Iris pigment epithelial cell (primary cell): ENCODE measurements at regions not wholly inside any gene's neighbourhood (a gene's known extent, or its start where the extent isn't known, plus 50 kb on each side); places are given as distances from the start of the nearest gene placed in this dataset.

Experiments used
- DNase-seq: peaks from one replicate; pipeline ENCODE4 v3.0.0-alpha.2; 2011; ENCODE audit warnings: low read depth

DNA sequence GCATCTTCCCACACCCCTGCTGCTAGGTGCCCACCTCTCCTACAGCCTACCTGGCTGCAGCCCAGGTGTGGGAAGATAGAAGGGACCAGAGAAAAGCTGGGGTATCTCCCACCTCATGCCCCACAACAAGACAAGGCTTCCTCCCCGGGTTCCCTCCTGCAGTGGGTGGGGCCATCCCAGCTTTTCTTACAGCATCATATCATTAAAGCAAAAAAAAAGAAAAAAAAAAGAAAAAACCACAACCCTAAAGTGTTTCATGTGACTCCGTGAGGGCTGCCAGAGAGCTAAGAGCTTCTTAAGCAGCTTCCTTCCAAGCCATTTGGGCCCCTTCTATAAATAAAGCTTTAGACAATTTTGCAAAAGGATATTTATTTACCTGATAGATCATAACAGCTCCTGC is 455.4 kb upstream of the TSHZ3 start:
- DNase-seq, result no peak

DNA sequence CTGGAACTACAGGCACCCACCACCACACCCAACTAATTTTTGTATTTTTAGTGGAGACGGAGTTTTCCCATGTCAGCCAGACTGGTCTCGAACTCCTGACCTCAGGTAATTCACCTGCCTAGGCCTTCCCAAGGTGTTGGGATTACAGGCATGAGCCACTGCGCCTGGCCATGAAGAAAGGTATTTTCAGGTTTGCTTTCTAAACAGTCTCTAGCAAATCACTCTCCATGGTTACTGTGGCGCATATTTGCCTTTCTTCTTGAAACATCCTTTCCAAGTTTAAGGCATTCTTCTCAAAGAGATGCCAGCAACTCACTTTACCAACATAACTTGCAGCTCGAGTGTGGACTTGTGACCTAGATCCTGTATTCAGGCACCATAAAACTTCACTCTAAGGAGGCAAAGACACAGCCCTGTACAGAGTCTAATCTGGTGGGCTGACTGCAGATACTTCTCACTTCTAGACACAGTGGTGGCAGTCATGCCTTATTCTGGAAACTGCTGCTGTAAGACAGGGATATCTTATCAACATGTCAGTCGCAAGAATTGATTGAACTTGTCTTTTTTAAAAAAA is 461.4 kb upstream of the TSHZ3 start:
- DNase-seq, result no peak

DNA sequence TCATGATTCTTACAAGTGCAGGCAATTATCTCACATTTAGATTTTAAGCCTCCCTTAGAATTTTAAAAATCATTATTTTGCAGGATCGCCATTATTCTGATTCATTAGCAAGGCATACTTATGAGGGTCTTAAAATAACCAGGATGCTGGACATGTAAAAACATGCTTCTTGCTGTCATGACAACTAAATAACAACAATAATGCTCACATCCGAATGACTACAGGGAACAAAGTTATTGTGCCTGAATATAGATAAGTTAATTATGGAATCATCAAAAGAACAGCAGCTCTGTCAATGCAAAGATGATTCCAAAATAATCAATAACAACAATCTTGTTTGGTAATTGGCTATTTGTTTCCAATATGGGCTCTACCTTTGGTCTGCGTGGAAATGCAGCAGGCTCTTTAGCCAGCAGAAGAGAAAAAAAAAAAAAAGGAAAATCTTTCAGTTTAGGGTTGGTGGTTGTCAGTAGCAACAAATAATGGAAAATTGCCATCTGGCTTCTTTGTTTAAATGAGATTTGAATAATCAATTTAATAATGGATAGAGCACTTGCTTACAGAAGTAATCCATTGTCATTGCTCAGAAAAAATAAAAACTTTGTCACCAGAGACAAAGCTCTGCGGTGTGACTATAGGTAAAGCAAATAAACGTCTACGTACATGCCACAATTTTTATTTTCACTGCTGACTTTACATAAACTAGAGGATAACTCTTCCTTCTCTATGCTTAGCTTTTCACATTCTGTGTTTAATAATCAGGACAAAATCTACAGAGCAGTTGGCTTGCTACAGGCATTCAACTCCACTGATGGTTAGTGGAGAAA is 468.9 kb upstream of the TSHZ3 start:
- no peak for DNase-seq

DNA sequence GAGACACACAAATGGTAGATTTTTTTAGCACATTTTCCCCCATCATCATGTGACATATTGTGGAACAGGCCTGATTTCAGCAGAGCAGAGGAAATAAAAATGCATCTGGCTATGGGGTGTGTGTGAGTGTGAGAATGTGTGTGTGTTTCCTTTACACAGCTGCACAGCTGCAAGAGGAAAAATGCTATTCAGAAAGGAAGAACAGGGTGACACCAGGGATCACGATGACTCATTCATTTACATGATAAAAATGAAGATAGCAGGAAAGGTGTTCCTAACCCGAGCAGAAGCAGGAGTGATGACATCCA is 469.5 kb upstream of the TSHZ3 start:
- DNase-seq, result no peak

DNA sequence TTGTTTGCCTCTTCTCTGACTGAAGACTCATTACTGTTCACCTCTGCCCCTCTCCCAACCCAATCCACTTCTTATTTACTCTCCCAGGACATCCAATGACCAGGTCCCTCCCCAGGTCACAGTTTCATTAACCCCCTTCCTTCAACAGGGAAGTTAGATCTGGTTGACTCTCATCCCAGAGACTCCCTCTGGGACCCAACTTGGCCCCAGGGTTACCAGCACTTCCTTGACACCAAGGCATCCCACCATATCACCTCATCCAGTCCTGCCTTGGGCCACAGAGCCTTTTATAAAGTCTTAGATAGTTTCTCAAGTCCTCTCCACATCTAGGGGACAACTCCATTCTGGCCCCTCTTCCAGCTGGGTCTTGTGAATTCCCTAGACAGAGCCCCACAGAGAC is 470.6 kb upstream of the TSHZ3 start:
- no peak for DNase-seq

DNA sequence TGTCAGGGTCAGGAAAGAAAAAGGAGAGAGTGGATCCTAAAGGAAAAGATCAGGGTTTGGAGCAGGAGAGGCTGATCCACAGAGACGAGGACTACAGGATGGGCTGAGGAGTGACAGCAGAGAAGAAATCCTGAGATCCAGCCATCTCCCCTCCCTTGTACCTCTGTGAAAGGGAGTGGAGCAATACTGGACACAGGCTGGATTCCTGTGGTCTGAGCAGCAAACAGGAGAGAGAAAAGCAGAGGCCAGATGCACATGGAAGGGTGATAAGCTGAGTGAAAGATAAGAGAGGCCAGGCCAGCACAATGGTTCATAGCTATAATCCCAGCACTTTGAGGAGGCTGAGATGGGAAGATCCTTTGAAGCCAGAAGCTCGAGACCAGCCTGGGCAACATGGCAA is 472.1 kb upstream of the TSHZ3 start:
- no peak for DNase-seq

DNA sequence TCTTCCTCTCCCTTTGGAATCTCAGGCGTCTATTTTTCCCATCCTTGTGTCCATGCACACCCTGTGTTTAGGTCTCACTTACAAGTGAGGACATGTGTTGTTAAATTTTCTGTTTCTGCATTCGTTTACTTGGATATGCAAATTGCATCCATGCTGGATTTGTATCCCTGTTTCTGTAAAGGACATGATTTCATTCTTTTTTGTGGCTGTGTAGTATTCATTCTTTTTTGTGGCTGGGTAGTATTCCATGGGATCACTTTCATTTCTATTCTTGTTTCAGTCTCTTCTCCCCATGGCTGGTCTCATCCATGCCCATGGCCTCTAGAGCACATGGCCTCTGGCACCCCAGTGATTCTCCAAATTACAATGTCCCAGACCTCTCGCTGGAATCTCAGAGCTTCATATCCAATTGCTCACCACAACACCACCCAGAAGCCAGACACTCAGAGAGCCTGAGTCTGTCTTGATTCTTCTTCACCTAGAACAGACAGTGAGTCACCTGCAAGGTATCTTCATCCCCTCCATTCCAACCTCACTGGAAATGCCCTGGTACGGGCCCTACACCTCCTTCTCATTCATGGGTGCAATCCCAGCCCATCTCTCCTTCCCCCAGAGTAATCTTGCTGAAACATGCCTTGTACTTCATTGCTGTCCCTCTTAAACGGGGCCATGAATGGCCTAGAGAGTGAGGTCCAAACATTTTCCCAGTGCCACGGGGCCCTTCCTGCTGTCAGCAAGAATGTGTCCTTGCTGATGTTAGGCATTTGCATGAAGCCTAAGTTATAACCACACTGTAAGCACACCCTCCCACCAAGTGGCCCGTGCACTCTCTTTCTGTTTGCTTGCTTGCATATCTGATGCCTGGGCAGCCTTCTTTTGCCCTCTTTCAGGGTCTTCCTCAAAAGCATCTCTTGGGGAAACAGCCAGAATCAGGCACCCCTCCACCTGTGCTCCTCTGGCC is 476.2 kb upstream of the TSHZ3 start:
- DNase-seq, result no peak

DNA sequence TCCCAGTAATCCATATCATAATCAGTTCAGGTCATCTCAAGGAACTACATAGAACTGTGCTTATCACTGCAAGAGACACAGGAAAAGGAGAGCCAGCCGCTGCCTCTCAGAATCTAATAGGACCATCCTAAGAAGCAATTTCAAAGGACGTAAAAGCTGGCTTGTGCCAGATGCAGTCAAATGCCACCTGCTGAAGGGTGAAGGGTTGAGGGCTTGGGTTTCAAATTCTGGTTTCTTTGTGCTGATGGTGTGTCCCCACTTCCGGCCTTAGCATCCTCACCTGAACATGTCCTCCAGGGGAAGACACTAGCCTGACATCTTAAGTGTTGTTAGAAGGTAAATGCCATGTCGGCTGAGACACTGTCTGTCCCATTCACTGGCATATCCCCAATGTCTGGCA is 477.1 kb upstream of the TSHZ3 start:
- no peak for DNase-seq

DNA sequence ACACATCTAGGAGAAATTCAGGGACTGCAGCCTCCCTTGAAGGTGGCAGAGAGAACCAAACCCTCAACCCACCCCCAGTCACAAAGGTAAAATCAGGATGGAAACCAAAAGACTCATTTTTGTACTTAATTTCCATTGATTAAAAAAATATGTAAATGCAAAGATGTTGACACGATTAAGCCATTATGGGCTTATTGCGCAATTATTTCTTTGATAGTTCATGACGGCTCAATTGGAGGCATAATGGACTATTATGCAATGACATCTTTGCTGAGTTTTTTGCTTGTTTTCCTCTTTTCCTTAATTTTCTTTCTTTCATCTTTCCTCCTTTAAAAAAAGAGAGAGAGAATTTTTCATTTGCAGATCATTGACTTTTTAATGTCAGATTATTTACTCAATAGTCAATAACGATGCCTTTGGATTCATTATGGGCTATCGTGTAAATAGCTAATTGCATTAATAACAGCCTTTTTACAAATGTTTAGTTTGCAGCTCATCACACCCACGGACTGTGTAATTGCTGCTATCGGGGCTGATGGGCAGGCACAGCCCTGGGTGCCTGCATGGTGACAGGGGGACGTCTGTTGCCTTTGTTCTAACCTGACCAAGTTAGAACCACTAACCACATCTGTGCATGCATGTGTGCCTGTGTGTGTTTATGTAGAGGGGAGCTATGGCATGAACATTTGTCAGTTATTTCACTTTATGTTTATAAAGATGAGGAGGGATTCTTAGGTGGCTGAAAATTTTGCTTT is 482.4 kb upstream of the TSHZ3 start:
- DNase-seq, result no peak

DNA sequence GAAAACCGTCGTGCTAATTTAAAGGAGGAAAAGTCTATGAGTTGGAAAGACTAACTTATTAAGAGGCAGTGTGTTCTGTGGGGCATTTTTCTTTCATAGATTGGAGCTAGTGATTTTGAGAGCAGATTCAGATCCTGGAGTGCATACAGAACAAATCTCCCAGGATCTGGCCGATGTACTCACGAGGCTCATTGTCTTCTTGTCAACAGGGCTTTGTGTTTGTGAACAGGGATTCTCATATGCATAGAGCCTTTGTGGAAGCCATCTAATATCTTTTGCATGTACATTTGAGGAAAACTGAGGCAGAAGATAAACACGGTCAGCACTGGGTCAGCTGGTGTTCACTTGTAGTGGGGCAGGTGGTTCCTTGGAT is 482.9 kb upstream of the TSHZ3 start:
- DNase-seq, result no peak

DNA sequence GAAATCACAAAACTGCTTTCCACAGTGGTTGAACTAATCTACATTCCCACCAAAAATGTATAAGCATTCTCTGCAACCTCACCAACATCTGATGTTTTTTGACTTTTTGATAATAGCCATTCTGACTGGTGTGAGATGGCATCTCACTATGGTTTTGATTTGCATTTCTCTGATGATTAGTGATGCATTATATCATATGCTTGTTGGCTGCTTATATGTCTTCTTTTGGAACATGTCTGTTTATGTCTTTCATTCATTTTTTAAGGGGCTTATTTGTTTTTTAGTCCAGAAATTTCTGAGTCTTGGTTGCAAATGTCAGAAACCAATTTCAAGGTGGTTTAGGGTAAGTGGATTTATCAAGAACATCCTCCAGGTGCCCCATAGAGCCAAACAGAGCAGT is 484.8 kb upstream of the TSHZ3 start:
- DNase-seq, result no peak

DNA sequence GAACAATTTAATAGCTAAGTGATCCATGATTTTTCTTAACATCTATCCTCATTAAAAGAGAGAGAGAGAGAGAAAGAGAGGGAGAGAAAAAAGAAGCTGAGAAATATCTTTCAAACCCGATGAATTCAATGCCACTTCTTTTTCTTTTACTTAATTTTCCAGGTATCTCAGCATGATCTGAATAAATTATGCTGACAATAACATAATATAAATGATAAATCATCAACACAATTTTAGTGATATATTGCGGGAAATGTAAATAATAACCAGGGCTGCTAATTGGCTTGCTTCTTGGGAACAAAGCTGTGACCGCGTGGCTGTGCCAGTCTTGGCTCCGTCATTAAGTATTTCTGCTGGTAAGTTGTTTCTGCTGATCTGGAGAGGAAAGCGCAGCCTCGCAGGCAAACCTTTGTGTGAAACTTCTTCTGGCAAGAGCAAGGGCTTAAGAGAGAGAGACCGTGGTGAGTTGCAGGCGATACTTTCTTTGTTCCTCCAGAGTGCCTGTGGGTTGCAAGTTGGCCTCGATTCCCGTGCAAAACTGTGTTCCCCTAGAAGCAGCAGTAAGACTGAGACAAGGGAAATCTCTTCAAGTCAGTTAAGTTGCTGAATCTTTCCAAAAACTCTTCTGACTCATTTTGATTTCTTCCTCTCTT is 489.1 kb upstream of the TSHZ3 start:
- no peak for DNase-seq

DNA sequence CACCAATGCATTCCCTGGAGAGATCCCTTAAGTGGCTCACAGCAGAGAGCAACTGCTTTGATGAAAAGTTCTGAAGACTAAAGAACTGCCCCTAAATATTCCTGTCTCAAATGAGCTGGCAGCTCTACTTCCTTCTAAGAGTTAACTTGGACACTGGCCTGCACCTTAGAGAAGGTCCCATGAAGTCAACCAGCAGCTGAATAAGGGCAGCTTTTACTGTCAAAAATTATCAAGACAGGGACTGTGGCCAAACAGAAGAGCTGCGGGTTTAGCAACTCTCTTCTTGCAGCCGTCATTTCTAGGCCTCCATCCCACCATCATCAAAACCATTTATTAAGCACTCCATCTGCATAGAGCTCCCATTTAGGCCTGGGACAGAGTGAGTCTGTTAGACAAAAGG is 491.1 kb upstream of the TSHZ3 start:
- no peak for DNase-seq

DNA sequence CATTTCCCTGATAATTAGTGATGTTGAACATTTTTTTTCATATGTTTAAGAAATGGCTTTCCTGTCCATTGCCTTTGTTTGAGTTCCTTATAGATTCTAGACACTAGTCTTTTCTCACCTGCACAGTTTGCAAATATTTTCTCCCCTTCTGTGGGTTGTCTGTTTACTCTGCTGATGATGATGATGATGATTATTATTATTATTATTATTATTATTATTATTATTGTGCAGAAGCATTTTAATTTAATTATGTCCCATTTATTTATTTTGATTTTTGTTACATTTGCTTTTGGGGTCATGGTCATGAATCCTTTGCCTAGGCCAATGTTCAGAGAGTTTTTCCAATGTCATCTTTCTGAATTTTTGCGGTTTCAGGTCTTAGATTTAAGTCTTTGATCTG is 492.5 kb upstream of the TSHZ3 start:
- DNase-seq, result no peak

DNA sequence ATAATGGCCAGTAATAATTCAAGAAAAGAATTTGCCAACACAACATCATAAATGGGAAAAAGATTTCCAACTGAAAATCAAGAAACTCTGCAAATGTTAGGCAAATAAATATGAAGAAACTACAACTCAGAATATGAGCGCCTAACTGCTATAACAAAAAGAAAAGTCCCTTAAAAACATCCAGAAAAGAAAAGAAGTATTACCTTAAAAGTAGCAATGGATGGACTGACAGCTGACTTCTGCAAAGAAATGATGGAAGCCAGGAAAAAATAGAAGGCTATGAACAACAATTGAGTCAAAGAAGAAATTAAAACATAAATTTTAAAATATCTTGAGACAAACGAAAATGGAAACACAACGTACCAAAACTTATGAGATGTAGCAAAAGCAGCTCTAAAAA is 482.3 kb upstream of the ZNF507 start:
- DNase-seq, result no peak

DNA sequence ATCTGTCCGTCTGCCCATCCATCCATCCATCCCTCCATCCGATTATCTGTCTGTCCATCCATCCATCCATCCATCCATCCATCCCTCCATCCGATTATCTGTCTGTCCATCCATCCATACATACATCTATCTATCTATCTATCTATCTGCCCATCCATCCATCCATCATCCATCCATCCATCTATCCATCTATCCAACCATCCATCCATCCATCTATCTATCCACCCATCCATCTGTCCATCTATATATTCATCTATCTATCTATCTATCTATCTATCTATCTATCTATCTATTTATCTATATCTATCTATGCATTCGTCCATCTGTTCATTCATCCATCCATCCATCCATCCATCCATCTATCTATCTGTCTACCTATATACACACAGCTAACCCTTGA is 471.1 kb upstream of the ZNF507 start:
- no peak for DNase-seq

DNA sequence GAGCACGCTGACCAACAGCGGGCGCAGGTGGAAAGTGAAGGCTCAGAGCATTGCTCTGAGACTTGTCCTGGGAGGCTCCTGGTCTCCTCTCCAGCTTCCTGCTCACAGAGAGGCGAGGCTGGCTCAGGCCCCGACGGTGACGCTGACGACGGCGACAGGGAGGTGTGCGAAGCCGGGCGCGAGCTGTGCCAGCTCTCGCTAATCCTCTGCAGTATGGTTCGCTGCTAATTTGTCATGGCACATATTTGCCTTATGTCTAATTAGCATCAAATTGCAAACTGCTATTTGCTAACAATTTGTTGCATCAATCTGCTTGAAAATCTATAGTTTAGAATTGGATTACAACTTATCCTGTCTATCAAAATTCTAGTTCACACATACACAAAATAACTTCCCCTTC is 469.8 kb upstream of the ZNF507 start:
- no peak for DNase-seq

DNA sequence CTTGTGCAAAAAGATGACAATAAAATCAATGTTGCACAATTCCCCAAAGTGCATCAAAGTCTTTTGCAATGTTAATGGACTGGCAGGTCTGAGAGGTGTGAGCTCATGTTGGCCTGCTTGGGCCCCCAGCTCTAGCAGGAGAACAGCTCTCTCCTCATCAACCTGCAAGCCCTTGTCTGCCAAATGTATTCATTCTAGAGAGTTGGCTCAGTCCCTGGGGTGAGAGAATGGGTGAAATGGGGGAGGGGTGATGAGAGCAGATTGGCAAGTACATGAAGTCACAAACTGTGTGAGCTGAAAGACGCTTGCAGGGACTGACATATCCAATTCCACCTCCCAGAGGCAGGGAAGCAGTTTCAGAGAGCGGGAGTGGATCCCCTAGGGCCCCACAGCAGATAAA is 465.1 kb upstream of the ZNF507 start:
- DNase-seq, result no peak

DNA sequence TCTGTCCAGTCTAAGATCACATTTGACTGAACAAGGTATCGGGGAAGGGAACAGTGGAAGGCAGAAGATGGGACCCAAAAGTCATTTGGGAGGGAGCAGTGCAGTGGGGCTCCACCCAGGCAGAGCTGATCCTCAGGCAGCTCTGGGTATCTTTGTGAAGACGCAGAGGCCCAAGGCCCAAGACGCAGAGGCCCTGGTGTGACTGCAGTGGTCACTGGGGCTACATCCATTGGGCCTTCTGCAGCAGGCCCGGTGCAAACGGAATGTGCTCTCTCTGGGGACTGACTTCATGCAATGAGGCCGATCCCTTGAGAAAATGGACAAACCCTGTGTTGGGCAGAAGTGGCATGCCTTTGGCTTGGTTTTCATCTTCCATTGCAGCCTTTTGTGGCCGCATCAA is 463.4 kb upstream of the ZNF507 start:
- DNase-seq, result no peak

DNA sequence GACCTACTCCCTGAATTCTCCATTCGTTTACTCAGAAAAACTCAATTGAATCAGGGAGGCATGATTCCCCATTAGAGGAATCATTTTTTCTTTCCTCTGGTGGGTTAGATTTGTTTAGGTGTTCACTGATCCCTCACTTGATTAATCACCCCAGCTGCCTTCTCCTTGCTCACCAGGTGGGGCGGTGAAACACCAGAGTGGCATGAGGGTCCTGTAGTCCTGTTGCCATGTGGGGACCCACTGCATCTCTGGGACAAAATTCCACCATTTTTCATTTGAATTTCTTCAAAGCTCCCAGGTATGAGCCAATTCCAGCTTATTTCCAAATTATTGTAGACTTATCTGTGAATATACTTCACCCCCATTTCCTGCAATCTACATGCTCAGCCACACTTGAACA is 462.7 kb upstream of the ZNF507 start:
- no peak for DNase-seq

DNA sequence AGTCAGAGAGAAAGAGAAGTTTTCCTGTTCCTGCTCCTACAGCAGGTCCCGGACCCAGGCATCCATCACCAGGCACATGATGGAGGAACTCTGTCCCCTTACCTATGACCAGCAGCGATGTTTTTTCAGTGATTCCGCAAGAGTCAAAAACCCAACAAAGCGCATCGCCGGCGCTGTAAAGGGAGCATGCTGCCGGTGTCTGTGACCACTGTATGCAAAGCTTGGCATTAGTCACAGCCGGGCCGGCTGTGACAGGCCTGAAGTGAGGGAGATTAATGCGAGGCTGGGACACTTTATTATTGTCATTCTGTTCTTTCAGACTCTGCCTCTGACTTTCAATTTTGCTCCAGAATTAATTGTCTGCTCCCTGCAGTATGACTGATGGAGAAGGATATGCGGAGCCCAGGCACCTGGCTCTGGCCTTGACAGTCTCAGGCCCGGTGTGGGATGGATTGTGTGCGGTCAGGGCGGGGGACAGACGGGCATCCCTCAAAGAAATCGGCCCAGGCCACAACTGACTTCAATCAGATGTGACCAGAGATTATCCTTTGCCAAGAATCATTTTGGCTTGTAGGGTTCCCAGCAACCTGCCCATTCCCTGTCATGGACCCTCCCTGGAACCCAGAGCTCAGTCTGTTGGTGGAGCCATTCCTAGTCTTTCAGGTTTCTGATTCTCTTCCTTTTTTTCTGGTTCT is 462.0 kb upstream of the ZNF507 start:
- DNase-seq, result no peak
